ENCODE measurements at regions not wholly inside any gene's neighbourhood (a gene's known extent, or its start where the extent isn't known, plus 50 kb on each side); places are given as distances from the start of the nearest gene placed in this dataset.

DNA sequence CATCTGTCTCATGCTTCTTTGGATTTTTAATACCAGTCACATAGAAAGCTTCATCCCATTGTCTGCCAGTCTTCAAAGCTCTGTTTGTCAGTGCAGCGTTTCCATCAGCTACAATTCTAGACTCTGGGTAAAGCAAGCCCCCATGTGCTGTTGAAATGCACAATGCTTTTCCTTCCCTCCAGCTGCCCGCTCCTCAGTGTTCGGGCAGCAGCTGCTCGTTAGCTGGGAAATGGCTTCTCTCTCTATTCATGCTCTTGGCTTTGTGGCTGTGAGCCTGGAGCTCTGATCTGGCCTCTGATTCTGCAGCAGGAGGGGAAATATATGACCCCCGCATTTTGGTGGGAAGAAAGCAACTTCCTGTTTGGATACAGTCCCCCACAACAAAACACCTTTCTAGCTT lies 213.0 kb upstream of the CDYL start:
- TF ChIP-seq TAF1 (IDR thresholded peaks at IDR 0.05; ENCODE audit: low read depth, low read length) (no peak), POLR2A (IDR thresholded peaks at IDR 0.05; ENCODE audit: low read depth, low read length) (no peak), POLR2AphosphoS5 (IDR thresholded peaks at IDR 0.05; ENCODE audit: low read depth, low read length) (no peak), SPI1 (IDR thresholded peaks at IDR 0.05; ENCODE audit: low read depth, low read length) (no peak)

Measured in GM12891 (cell line).